ENCODE measurements at regions not wholly inside any gene's neighbourhood (a gene's known extent, or its start where the extent isn't known, plus 50 kb on each side); places are given as distances from the start of the nearest gene placed in this dataset.

GRCh38 chr15:38164061-38164460 lies 88.6 kb upstream of the SPRED1 start:
- DNase-seq (ENCODE audit: low read depth in 4 of 4, low spot score in 3 of 4), result no peak

- DNase-seq (ENCODE audit: low read depth in 4 of 4, low spot score in 3 of 4), result no peak
These were observed 88.1 kb upstream of the SPRED1 start for GRCh38 chr15:38164507-38164906.

GRCh38 chr15:38168467-38169070 lies 84.1 kb upstream of the SPRED1 start:
- no peak for DNase-seq (ENCODE audit: low read depth in 4 of 4, low spot score in 3 of 4)

- no peak for DNase-seq (ENCODE audit: low read depth in 4 of 4, low spot score in 3 of 4)
These were observed 80.7 kb upstream of the SPRED1 start for GRCh38 chr15:38171973-38172372.

GRCh38 chr15:38174691-38175090 lies 77.9 kb upstream of the SPRED1 start:
- no peak for DNase-seq (ENCODE audit: low read depth in 4 of 4, low spot score in 3 of 4)

- no peak for DNase-seq (ENCODE audit: low read depth in 4 of 4, low spot score in 3 of 4)
These were observed 76.5 kb upstream of the SPRED1 start for GRCh38 chr15:38176155-38176554.

- DNase-seq (ENCODE audit: low read depth in 4 of 4, low spot score in 3 of 4), result no peak
These were observed 75.9 kb upstream of the SPRED1 start for GRCh38 chr15:38176691-38177090.

- DNase-seq (ENCODE audit: low read depth in 4 of 4, low spot score in 3 of 4), result no peak
These were observed 69.7 kb upstream of the SPRED1 start for GRCh38 chr15:38182900-38183299.

GRCh38 chr15:38186507-38186906 lies 66.1 kb upstream of the SPRED1 start:
- DNase-seq (ENCODE audit: low read depth in 4 of 4, low spot score in 3 of 4), result no peak

GRCh38 chr15:38187630-38188313 lies 64.9 kb upstream of the SPRED1 start:
- DNase-seq (ENCODE audit: low read depth in 4 of 4, low spot score in 3 of 4), result no peak

GRCh38 chr15:38189671-38190295 lies 62.9 kb upstream of the SPRED1 start:
- no peak for DNase-seq (ENCODE audit: low read depth in 4 of 4, low spot score in 3 of 4)

- no peak for DNase-seq (ENCODE audit: low read depth in 4 of 4, low spot score in 3 of 4)
These were observed 62.1 kb upstream of the SPRED1 start for GRCh38 chr15:38190501-38190900.

- DNase-seq (ENCODE audit: low read depth in 4 of 4, low spot score in 3 of 4), result no peak
These were observed 60.1 kb upstream of the SPRED1 start for GRCh38 chr15:38192496-38192895.

- no peak for DNase-seq (ENCODE audit: low read depth in 4 of 4, low spot score in 3 of 4)
These were observed 59.1 kb upstream of the SPRED1 start for GRCh38 chr15:38193496-38193895.

GRCh38 chr15:38195191-38195901 lies 57.3 kb upstream of the SPRED1 start:
- no peak for DNase-seq (ENCODE audit: low read depth in 4 of 4, low spot score in 3 of 4)

GRCh38 chr15:38196076-38196475 lies 56.6 kb upstream of the SPRED1 start:
- DNase-seq (ENCODE audit: low read depth in 4 of 4, low spot score in 3 of 4), result no peak

GRCh38 chr15:38197553-38197952 lies 55.1 kb upstream of the SPRED1 start:
- no peak for DNase-seq (ENCODE audit: low read depth in 4 of 4, low spot score in 3 of 4)

- no peak for DNase-seq (ENCODE audit: low read depth in 4 of 4, low spot score in 3 of 4)
These were observed 50.9 kb upstream of the SPRED1 start for GRCh38 chr15:38201714-38202113.

GRCh38 chr15:38202361-38202760 lies 50.3 kb upstream of the SPRED1 start:
- DNase-seq (ENCODE audit: low read depth in 4 of 4, low spot score in 3 of 4), result no peak

Measured in right renal pelvis (tissue), 4 donors.